Gastroesophageal sphincter (tissue), 4 donors: ENCODE measurements at regions not wholly inside any gene's neighbourhood (a gene's known extent, or its start where the extent isn't known, plus 50 kb on each side); places are given as distances from the start of the nearest gene placed in this dataset.
A peak's percentile ranks its signal among the peaks of the same experiment; 100 is the strongest.

Experiments used
- ATAC-seq: fragments of 150-250 bp; one replicate; pipeline ENCODE4 v1.9.1; 2016; ENCODE audit warnings: mild to moderate bottlenecking, moderate library complexity
- H3K27ac ChIP-seq, 4 donors: fragments of 200-600 bp; sonication (generic) in 3 of 4; 1 replicate in 3 of 4; 2 replicates in 1 of 4; pipeline ENCODE4 v1.5.1; 2016 to 2019
- H3K27me3 ChIP-seq: fragments of 200-600 bp; sonication (generic); one replicate; pipeline ENCODE4 v1.5.1; 2019
- H3K36me3 ChIP-seq, 2 donors: fragments of 200-600 bp; sonication (generic); one replicate each; pipeline ENCODE4 v1.5.1; 2019; ENCODE audit warnings: control low read depth in 1 of 2
- H3K4me1 ChIP-seq, 3 donors: fragments of 200-600 bp; sonication (generic); 1 replicate in 2 of 3; 2 replicates in 1 of 3; pipeline ENCODE4 v1.5.1; 2016 to 2019; ENCODE audit warnings: control low read depth in 2 of 3
- H3K4me3 ChIP-seq, 2 donors: fragments of 200-600 bp; sonication (generic); one replicate each; pipeline ENCODE4 v1.5.1; 2019; ENCODE audit warnings: mild to moderate bottlenecking in 1 of 2, moderate library complexity in 1 of 2
- H3K9me3 ChIP-seq, 3 donors: fragments of 200-600 bp; sonication (generic); one replicate each; pipeline ENCODE4 v1.5.1; 2017 to 2019; ENCODE audit warnings: control low read depth in 2 of 3
- CTCF ChIP-seq, 4 experiments: fragments of 200-600 bp in 2 of 4; fragments of 450-650 bp in 2 of 4; sonication (generic) in 1 of 4; IDR thresholded peaks; one replicate each; pipeline ENCODE4 v1.5.1; 2017 to 2019; ENCODE audit warnings: antibody characterized with exemption in 4 of 4, mild to moderate bottlenecking in 2 of 4, moderate library complexity in 2 of 4
- EP300 ChIP-seq: sonication (generic); formaldehyde crosslinking; IDR thresholded peaks from one replicate; pipeline ENCODE4 v1.6.1; 2017; ENCODE audit warnings: antibody characterized with exemption, mild to moderate bottlenecking
- POLR2A ChIP-seq, 2 donors: fragments of 450-650 bp; IDR thresholded peaks; one replicate each; pipeline ENCODE4 v1.6.1; 2017; ENCODE audit warnings: antibody characterized with exemption in 2 of 2, mild to moderate bottlenecking in 2 of 2, moderate library complexity in 1 of 2
- POLR2AphosphoS5 ChIP-seq: sonication (generic); formaldehyde crosslinking; IDR thresholded peaks from one replicate; pipeline ENCODE4 v1.6.1; 2017; ENCODE audit warnings: antibody characterized with exemption
- WGBS, 2 donors: methylation state at CpG; one replicate each; pipeline ENCODE4 v1.1.5; 2018; ENCODE audit warnings: low coverage in 1 of 2; 5-methylcytosine and 5-hydroxymethylcytosine counted together

- no peak for TF ChIP-seq POLR2AphosphoS5
- no peak for TF ChIP-seq EP300
- no peak for TF ChIP-seq CTCF (IDR thresholded peaks at IDR 0.05)
- TF ChIP-seq POLR2A (IDR thresholded peaks at IDR 0.05): no peak
- Histone ChIP-seq H3K4me3 (no peak overlapping the region), H3K36me3 (peaks cover 0 to 9% of the 10 kb centered on the region in 2 donors), H3K9me3 (no peaks in the 10 kb centered on the region), H3K27me3 (no peaks in the 10 kb centered on the region), H3K27ac (peak overlapping the region in 1 of 4 donors; percentile 35), H3K4me1 (peaks cover 0 to 8% (median 0%) of the 10 kb centered on the region in 3 donors)
- no peak for ATAC-seq
- WGBS, 2 donors: 60 to 61% methylated on average over 5 of the region's 6 CpGs
Observed at GRCh38 chr11:8826139-8826786, 84.7 kb upstream of the AKIP1 start.

DNA sequence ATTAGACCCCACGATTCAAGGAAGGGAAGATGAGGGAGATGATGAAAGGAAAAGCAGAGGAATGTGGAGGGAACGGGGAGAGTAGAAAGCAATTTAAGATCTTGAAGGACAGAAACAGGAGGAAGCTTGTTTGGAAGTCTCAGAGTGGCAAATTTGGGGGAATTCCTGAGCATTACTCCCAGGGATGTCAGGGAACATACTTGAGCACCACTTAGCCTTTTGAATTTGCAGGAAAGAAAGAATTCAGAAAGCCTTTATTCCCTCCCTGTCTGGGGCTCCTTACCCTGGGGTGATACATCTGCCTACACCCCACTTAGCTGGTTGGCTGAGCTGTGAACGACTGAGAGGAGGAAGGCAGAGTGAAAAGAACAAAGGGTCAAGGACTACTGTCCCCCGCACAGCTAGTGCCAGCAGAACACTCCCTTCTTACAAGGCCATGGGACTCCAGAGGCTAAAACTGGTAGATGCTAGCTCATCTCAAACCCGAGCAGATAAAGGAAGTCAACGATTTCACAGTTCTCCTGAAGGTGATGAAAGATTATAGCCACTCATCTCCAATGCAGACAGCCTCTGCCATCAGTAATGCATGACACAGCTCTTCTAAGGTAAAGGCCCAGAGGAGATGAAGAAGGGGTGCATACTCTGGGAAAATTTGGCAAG lies 84.0 kb upstream of the AKIP1 start:
- no peak for ATAC-seq
- TF ChIP-seq POLR2A (IDR thresholded peaks at IDR 0.05): no peak
- no peak for TF ChIP-seq CTCF (IDR thresholded peaks at IDR 0.05)
- TF ChIP-seq EP300: no peak
- no peak for TF ChIP-seq POLR2AphosphoS5
- Histone ChIP-seq H3K36me3 (peaks cover 0 to 9% of the 10 kb centered on the region in 2 donors), H3K9me3 (no peaks in the 10 kb centered on the region), H3K27me3 (no peaks in the 10 kb centered on the region), H3K27ac (peak overlapping the region in 1 of 4 donors; percentile 35), H3K4me3 (no peak overlapping the region), H3K4me1 (peaks cover 0 to 8% (median 0%) of the 10 kb centered on the region in 3 donors)
- WGBS, 2 donors: 40 to 78% methylated on average over 2 of the region's 6 CpGs

- Histone ChIP-seq H3K27ac (no peak overlapping the region), H3K4me1 (peaks cover 5 to 17% (median 5%) of the 10 kb centered on the region in 3 donors), H3K36me3 (peaks cover 0 to 9% of the 10 kb centered on the region in 2 donors), H3K4me3 (no peak overlapping the region), H3K27me3 (no peaks in the 10 kb centered on the region), H3K9me3 (no peaks in the 10 kb centered on the region)
- TF ChIP-seq POLR2A (IDR thresholded peaks at IDR 0.05) (no peak), POLR2AphosphoS5 (no peak), EP300 (no peak), CTCF (IDR thresholded peaks at IDR 0.05) (no peak)
- no peak for ATAC-seq
- WGBS, 2 donors: 86% methylated on average over 1 of the region's 3 CpGs; no CpG with 5 or more reads in 1 of the 2 donors
Observed at GRCh38 chr11:8828046-8828445, 82.9 kb upstream of the AKIP1 start.

- Histone ChIP-seq H3K9me3 (no peaks in the 10 kb centered on the region), H3K36me3 (peaks cover 0 to 9% of the 10 kb centered on the region in 2 donors), H3K27me3 (no peaks in the 10 kb centered on the region), H3K4me1 (peaks cover 5 to 24% (median 12%) of the 10 kb centered on the region in 3 donors), H3K4me3 (no peak overlapping the region), H3K27ac (no peak overlapping the region)
- TF ChIP-seq EP300 (no peak), POLR2A (IDR thresholded peaks at IDR 0.05) (no peak), POLR2AphosphoS5 (no peak), CTCF (IDR thresholded peaks at IDR 0.05) (no peak)
- no peak for ATAC-seq
- WGBS, 2 donors: 87 to 94% methylated on average over 3 to 9 of the region's 11 CpGs
Observed at GRCh38 chr11:8828580-8829361, 82.2 kb upstream of the AKIP1 start.
